MM.1S (cell line): ENCODE measurements at regions not wholly inside any gene's neighbourhood (a gene's known extent, or its start where the extent isn't known, plus 50 kb on each side); places are given as distances from the start of the nearest gene placed in this dataset.

Experiments
- DNase-seq: peaks from one replicate; pipeline ENCODE4 v3.0.0-alpha.2; 2015
- H2AFZ ChIP-seq: fragments of 300-600 bp; sonication (generic); 2 replicates; pipeline ENCODE4 v1.6.0; 2016; ENCODE audit warnings: antibody characterized with exemption, low read length
- H3F3A ChIP-seq: fragments of 300-600 bp; sonication (generic); 2 replicates; pipeline ENCODE4 v1.6.1; 2016; ENCODE audit warnings: mild to moderate bottlenecking, antibody characterized with exemption, low read length, moderate library complexity, mixed read lengths; ENCODE audit not compliant: insufficient read depth
- H3K27ac ChIP-seq: fragments of 300-600 bp; sonication (generic); 2 replicates; pipeline ENCODE4 v1.5.1; 2016; ENCODE audit warnings: mild to moderate bottlenecking, low read length
- H3K27me3 ChIP-seq: fragments of 300-600 bp; sonication (generic); replicated peaks from 2 replicates; pipeline ENCODE4 v1.6.0; 2016; ENCODE audit warnings: low read length; ENCODE audit not compliant: insufficient read depth
- H3K36me3 ChIP-seq: fragments of 300-600 bp; sonication (generic); replicated peaks from 2 replicates; pipeline ENCODE4 v1.6.1; 2016; ENCODE audit warnings: mild to moderate bottlenecking, low read length, mixed read lengths; ENCODE audit not compliant: insufficient read depth
- H3K4me1 ChIP-seq: fragments of 300-600 bp; sonication (generic); 2 replicates; pipeline ENCODE4 v1.6.1; 2016; ENCODE audit warnings: low read length, mixed read lengths
- H3K4me2 ChIP-seq: fragments of 300-600 bp; sonication (generic); 2 replicates; pipeline ENCODE4 v1.6.0; 2016; ENCODE audit warnings: low read depth, low read length
- H3K4me3 ChIP-seq: fragments of 300-600 bp; sonication (generic); 2 replicates; pipeline ENCODE4 v1.5.1; 2016; ENCODE audit warnings: low read length, mixed read lengths
- H3K79me2 ChIP-seq: fragments of 300-600 bp; sonication (generic); 2 replicates; pipeline ENCODE4 v1.6.1; 2016; ENCODE audit warnings: mixed run types, low read length, mixed read lengths
- H3K9ac ChIP-seq: fragments of 300-600 bp; sonication (generic); 2 replicates; pipeline ENCODE4 v1.6.1; 2016; ENCODE audit warnings: low read length, mixed read lengths
- H3K9me2 ChIP-seq: fragments of 300-600 bp; sonication (generic); replicated peaks from 2 replicates; pipeline ENCODE4 v1.6.1; 2016; ENCODE audit warnings: mild to moderate bottlenecking, low read length, mixed read lengths; ENCODE audit not compliant: insufficient read depth
- H3K9me3 ChIP-seq: fragments of 300-600 bp; sonication (generic); replicated peaks from 2 replicates; pipeline ENCODE4 v1.6.1; 2016; ENCODE audit warnings: mild to moderate bottlenecking, low read length, mixed read lengths; ENCODE audit not compliant: insufficient read depth
- H4K20me1 ChIP-seq: fragments of 300-600 bp; sonication (generic); 2 replicates; pipeline ENCODE4 v1.6.1; 2016; ENCODE audit warnings: mild to moderate bottlenecking, low read length, moderate library complexity, mixed read lengths; ENCODE audit not compliant: insufficient read depth
- CTCF ChIP-seq: fragments of 300-600 bp; sonication (generic); IDR thresholded peaks from 2 replicates; pipeline ENCODE4 v1.5.1; 2016; ENCODE audit warnings: antibody characterized with exemption, low read length, mixed read lengths
- EZH2 ChIP-seq: fragments of 300-600 bp; sonication (generic); optimal IDR thresholded peaks from 2 replicates; pipeline ENCODE3; 2017; ENCODE audit warnings: low read depth, mild to moderate bottlenecking, antibody characterized with exemption, low read length, mixed read lengths
- EZH2phosphoT487 ChIP-seq: fragments of 300-600 bp; sonication (generic); IDR thresholded peaks from 2 replicates; pipeline ENCODE4 v1.6.1; 2018; ENCODE audit warnings: antibody characterized with exemption, low read length

GRCh38 chr1:195064358-195064757 is 1543.9 kb downstream of the KCNT2 start:
- Histone ChIP-seq H3K9me3 (no peaks in the 10 kb centered on the region), H4K20me1 (no peaks in the 10 kb centered on the region), H3K9me2 (no peaks in the 10 kb centered on the region), H3K4me3 (no peak overlapping the region), H3K36me3 (no peaks in the 10 kb centered on the region), H2AFZ (no peak overlapping the region), H3K27me3 (no peaks in the 10 kb centered on the region), H3K27ac (no peak overlapping the region), H3F3A (no peaks in the 10 kb centered on the region), H3K79me2 (no peaks in the 10 kb centered on the region), H3K4me1 (no peaks in the 10 kb centered on the region), H3K9ac (no peak overlapping the region), H3K4me2 (no peak overlapping the region)
- TF ChIP-seq EZH2, result no peak
- no peak for TF ChIP-seq CTCF
- TF ChIP-seq EZH2phosphoT487, result no peak
- no peak for DNase-seq

GRCh38 chr1:195054217-195054687 is 1554.0 kb downstream of the KCNT2 start:
- H3K4me1 ChIP-seq, result no peaks in the 10 kb centered on the region
- H3K79me2 ChIP-seq, result no peaks in the 10 kb centered on the region
- no peak overlapping the region for H3K9ac ChIP-seq
- no peak overlapping the region for H3K4me2 ChIP-seq
- no peaks in the 10 kb centered on the region for H3F3A ChIP-seq
- H4K20me1 ChIP-seq, result no peaks in the 10 kb centered on the region
- H3K27me3 ChIP-seq, result no peaks in the 10 kb centered on the region; the same call in 1 of the 2 replicates
- H2AFZ ChIP-seq, result no peak overlapping the region
- H3K36me3 ChIP-seq, result no peaks in the 10 kb centered on the region
- TF ChIP-seq CTCF, result no peak
- no peak for TF ChIP-seq EZH2phosphoT487
- TF ChIP-seq EZH2, result no peak
- DNase-seq, result no peak
- no peaks in the 10 kb centered on the region for H3K9me2 ChIP-seq
- H3K4me3 ChIP-seq, result no peak overlapping the region
- H3K27ac ChIP-seq, result no peak overlapping the region
- H3K9me3 ChIP-seq, result no peaks in the 10 kb centered on the region

- Histone ChIP-seq H3K79me2 (no peaks in the 10 kb centered on the region), H3K36me3 (no peaks in the 10 kb centered on the region), H2AFZ (no peak overlapping the region), H3K27ac (no peak overlapping the region), H4K20me1 (no peaks in the 10 kb centered on the region), H3F3A (no peaks in the 10 kb centered on the region), H3K27me3 (no peaks in the 10 kb centered on the region; the same call in 1 of the 2 replicates), H3K4me1 (no peaks in the 10 kb centered on the region), H3K4me2 (peak overlapping the region; percentile 49), H3K9me3 (no peaks in the 10 kb centered on the region), H3K4me3 (no peak overlapping the region), H3K9ac (no peak overlapping the region), H3K9me2 (no peaks in the 10 kb centered on the region)
- TF ChIP-seq EZH2phosphoT487, result no peak
- TF ChIP-seq EZH2, result no peak
- TF ChIP-seq CTCF, result no peak
- DNase-seq, result peak; percentile 70
Observed at GRCh38 chr1:195053478-195053877, 1554.8 kb downstream of the KCNT2 start.
